GM18870 (cell line): ENCODE measurements at regions not wholly inside any gene's neighbourhood (a gene's known extent, or its start where the extent isn't known, plus 50 kb on each side); places are given as distances from the start of the nearest gene placed in this dataset.

Source experiments
- ATAC-seq: cut with Tn5 transposase; IDR thresholded peaks from one replicate; pipeline ENCODE4 v1.9.1; 2021; ENCODE audit warnings: moderate library complexity; ENCODE audit not compliant: unreplicated experiment

GRCh38 chr19:28889941-28890670, 322.8 kb downstream of the UQCRFS1 start:
- no peak for ATAC-seq

DNA sequence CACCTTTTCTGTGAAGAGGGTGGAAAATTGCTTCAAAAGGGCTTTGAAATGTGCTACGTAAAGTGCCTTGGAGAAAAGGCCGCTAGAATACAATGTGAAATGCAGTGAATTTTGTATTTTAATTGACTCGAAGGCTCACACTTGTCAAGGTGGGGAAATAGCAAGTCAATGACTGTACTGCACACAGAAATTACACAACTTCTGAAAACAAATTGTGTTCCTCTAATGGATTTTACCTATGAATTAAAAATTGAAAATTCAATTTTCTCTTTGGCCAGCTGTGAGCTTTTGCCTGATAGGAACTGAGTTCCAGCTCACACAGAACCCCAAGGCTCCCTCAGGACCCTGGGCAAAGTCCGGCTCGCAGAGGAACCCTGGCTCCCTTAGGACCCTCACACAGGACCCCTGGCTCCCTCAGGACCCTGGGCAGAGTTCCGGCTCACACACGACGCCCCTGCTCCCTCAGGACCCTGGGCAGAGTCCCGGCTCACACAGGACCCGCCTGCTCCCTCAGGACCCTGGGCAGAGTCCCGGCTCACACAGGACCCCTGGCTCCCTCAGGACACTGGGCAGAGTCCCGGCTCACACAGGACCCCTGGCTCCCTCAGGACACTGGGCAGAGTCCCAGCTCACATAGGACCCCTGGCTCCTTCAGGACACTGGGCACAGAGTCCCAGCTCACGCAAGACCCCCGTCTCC, 324.9 kb downstream of the UQCRFS1 start:
- no peak for ATAC-seq

GRCh38 chr19:28886708-28887107, 326.2 kb downstream of the UQCRFS1 start:
- ATAC-seq = no peak

- no peak for ATAC-seq
Observed at GRCh38 chr19:28885965-28886364, 327.0 kb downstream of the UQCRFS1 start.

DNA sequence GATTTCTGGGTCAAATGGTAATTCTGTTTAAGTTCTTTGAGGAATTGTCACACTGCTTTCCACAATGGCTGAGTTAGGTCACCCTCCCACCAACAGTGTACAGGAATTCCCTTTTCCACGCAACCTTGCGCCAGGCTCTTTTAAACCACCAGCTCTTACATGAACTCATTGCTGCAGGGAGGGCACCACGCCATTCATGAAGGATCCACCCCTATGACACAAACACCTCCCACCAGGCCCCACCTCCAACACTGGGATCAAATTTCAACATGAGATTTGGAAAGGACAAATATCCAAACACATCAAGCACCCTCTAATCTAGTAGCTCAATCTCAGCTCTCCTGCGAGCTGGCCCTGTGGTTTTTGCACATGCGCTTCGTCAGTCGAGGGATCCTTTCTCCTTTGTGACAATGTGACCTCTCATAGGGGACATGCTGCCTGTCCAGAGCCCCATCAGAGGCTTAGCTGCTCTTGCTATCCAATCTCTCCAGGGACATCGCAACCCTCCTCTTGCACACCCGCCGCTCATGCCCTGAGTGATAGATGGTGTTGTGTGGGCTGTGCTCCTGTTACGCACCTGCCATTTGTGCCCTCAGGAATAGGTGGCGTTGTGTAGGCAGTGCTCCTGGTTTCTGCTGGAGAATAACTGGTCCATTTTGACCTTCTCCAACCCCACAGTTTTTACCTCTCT, 328.0 kb downstream of the UQCRFS1 start:
- no peak for ATAC-seq

DNA sequence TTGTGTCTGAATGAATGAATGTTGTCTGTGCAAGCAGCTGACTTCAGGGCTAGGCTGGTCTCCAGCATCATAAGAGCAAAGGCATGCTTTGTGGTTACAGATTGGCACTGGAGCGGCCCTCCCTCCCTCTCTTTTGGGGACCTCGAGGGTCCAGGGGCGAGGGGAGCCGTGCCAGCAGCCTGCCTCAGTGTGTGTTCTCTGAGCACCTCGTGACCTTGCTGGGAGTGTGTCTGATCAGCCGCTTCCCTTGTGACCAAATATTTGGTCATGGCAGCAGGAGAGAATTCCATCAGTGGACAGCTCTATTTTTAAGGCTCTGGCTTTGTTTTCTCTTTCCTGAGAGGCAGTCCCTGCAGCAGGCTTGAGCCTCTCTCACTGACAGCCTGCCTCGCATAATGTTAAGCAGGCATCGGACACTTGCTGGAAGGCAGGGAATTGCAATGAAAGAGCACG, 329.7 kb downstream of the UQCRFS1 start:
- no peak for ATAC-seq

GRCh38 chr19:28882818-28883217, 330.1 kb downstream of the UQCRFS1 start:
- no peak for ATAC-seq

GRCh38 chr19:28881616-28882015, 331.3 kb downstream of the UQCRFS1 start:
- peak; percentile 65 for ATAC-seq

DNA sequence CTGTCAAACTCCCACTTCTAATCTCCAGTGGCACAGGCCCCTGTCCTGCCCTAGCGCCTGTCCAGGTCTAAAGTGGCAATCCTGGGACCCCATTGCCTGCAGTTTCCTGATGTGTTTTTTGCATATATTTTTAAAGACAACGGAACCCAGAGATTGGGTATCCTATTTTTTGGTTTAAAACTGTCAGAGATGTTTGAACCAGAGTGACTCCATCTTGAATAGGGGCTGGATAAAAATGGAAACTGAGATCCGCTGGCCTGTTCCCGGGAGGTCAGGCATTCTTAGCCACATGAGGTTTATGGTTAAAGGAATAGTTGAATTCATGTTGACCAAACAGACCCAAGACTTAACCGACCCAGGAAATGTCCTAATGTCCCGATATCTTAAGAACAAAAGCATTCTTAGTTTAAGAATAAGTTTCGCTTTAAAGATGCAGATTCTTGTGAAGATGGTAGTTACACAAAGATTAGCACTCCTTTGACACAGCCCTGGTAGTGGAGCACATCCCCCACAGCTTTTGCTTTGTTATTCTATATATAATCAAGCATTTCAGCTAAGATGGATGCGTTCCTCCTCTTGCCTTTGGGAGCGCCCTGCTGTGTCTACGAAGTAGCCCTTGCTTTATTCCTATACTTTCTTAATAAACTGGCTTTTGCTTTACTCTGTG, 332.1 kb downstream of the UQCRFS1 start:
- ATAC-seq = no peak

- no peak for ATAC-seq
Observed at GRCh38 chr19:28878862-28879566, 333.9 kb downstream of the UQCRFS1 start.

DNA sequence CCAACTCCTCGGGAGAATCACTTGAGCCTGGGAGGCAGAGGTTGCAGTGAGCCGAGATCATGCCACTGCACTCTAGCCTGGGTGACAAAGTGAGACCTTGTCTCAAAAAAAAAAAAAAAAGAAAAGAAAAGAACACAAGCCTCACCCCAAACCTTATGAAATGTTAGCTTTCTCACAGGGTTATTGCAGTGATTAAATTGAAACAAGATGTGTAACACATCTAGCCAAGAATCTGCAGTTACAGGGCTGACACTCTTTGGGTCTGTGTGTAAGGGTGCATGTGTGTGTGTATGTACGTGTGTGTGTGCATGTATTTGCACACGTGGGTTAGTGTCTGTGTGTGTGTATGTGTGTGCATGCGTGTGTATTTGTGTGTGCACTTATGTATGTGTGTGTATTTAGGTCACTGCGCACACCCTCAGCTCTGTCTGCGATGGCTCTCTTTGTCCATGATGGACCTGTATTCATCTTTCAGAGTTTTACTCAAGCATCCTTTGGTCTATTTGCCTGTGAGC, 336.3 kb downstream of the UQCRFS1 start:
- ATAC-seq = no peak

DNA sequence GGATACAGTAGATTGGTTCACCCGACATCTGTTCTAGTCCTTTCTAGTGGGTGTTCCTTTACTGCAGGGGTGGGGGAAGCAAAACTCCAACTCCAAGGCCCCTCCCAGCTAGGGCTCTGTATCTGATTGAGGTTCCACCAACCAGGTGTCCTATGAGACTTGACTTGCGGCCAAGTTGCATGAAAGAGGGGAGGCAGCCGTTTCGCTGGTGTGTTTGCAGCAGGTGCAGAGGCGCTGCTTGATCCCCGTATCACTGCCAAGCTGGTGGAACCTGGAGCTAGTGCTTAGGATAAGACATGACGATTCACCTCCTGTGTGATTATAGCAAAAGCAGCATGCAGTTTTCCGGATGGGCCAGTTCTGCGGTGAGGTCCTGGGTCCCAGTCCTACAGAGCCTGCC, 338.2 kb downstream of the UQCRFS1 start:
- ATAC-seq = no peak

DNA sequence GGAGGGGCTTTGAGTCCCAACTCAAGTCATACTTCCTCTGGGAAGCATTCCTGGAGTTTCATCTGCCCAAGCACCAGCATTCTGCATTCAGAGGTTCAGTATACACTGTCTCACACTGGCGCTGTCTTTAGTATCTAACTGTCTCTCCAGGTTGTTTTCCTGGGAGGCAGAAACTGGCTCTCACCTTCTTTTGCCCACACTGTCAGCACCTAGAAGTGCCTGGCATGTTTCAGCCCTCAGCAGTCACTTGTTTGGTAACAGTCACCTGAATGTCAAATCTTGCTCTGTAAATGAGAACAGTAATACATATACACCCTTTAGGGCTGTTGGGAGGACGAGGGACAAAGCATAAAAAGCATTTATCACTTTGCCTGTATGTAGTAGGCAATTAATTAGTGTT, 339.6 kb downstream of the UQCRFS1 start:
- no peak for ATAC-seq

DNA sequence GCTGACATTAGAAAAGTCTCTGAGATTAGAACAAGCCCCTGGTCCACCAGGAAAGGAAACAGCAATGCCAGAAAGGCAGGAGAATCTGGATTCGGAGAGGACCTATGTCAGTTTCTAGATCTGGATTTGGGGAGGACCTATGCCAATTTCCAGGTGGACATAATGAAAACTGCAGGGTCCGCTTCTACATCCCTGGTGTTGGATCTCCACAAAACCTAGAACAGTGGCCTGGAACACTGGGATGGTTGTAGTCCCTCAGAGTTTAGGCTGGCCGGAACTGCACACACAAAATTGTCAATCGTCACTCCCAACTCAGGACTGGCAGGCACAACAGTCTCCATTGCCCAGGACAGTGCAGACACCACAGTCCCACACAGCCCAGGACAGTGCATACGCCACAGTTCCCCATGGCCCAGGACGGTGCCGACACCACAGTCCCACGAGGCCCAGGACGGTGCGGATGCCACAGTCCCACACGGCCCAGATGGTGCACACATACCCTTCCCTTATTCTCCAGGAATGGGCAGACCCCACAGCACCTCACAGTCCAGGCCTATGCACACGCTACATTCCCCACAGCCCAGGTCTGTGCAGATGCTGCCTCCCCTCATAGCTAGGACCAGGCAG, 341.7 kb downstream of the UQCRFS1 start:
- no peak for ATAC-seq

DNA sequence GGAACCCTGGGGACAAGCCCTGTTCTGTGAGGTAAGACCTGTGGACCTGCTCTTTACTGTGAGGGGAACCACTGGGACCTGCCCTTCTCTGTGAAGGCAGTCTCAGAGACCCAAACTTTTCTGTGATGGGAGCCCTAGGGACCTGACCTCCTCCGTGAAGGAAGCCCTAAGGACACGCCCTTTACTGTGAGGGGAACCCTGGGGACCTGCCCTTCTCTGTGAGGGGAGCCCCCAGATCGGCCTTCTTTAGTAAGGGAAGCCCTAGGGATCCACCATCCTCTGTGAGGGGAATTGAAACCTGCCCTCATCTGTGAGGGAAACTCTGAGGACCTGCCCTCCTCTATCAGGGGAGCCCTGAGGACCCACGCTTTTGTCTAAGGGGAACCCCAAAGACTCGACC, 343.5 kb downstream of the UQCRFS1 start:
- no peak for ATAC-seq

DNA sequence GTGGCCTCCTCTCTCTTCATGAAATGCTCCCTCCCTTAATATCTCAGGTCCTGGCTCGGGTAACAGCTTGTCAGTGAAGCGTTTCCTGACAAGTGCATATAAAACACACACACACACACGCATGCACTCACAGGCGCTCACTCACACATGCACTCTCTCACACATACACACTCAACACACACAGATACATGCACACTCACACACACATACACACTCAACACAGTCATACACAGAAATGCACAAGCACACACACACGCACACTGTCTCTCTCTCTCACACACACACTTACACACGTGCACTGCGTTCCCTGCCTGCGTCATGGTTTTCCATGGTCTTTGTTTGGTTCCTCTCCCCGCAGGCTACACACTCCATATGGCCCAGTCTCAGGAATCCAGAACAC, 344.1 kb downstream of the UQCRFS1 start:
- no peak for ATAC-seq

- ATAC-seq = no peak
Observed at GRCh38 chr19:28867978-28868377, 345.0 kb downstream of the UQCRFS1 start.

DNA sequence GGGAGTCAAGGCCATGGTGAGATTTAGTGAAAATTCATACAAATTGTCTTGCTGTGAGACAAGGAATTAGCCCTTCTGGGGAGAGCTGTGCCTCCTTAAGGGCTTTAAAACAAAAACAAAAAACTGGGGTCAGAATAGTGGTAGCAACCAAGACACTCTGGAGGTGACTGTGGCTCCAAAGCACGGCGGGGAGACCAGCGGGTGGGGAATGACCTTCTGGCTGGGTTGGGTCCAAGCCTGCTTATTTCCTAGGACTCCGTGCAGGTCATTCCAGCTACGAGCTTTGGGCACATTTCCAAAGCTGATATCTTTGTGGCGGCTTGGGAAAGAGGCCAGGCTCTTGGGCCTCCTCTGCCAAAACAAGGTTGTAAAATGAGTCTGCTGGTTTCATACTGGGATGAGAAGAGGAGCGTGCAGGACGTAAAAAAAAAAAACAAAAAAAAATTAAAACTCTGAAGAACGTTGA, 348.3 kb downstream of the UQCRFS1 start:
- no peak for ATAC-seq

- ATAC-seq = no peak
Observed at GRCh38 chr19:28864024-28864503, 348.9 kb downstream of the UQCRFS1 start.

- no peak for ATAC-seq
Observed at GRCh38 chr19:28862238-28862637, 350.7 kb downstream of the UQCRFS1 start.
